Vagina (tissue), 2 donors: ENCODE measurements at regions not wholly inside any gene's neighbourhood (a gene's known extent, or its start where the extent isn't known, plus 50 kb on each side); places are given as distances from the start of the nearest gene placed in this dataset.

Experiments used
- DNase-seq, 2 donors: peaks; one replicate each; pipeline ENCODE4 v3.0.0-alpha.2; 2017; ENCODE audit errors: extremely low spot score in 2 of 2
- H3K27ac ChIP-seq: fragments of 200-600 bp; sonication (generic); one replicate; pipeline ENCODE4 v1.5.1; 2019
- H3K27me3 ChIP-seq: fragments of 200-600 bp; sonication (generic); one replicate; pipeline ENCODE4 v1.5.1; 2019
- H3K36me3 ChIP-seq, 2 donors: fragments of 200-600 bp; sonication (generic); one replicate each; pipeline ENCODE4 v1.5.1; 2017 to 2019
- H3K4me1 ChIP-seq: fragments of 200-600 bp; sonication (generic); one replicate; pipeline ENCODE4 v1.5.1; 2019
- H3K4me3 ChIP-seq, 2 donors: fragments of 200-600 bp; sonication (generic); 1 replicate in 1 of 2; 2 replicates in 1 of 2; pipeline ENCODE4 v1.5.1; 2016 to 2019
- H3K9me3 ChIP-seq: fragments of 200-600 bp; sonication (generic); one replicate; pipeline ENCODE4 v1.5.1; 2019
- POLR2A ChIP-seq, 2 donors: fragments of 450-650 bp; IDR thresholded peaks; one replicate each; pipeline ENCODE4 v1.6.1; 2017; ENCODE audit warnings: antibody characterized with exemption in 2 of 2, mild to moderate bottlenecking in 2 of 2, moderate library complexity in 2 of 2
- POLR2AphosphoS5 ChIP-seq, 2 donors: sonication (generic); formaldehyde crosslinking; IDR thresholded peaks; one replicate each; pipeline ENCODE4 v1.9.0; 2017; ENCODE audit warnings: antibody characterized with exemption in 2 of 2, mild to moderate bottlenecking in 2 of 2, low read depth in 1 of 2; ENCODE audit not compliant: insufficient read depth in 1 of 2
- intact Hi-C: fragments of 100-400 bp; cut with DNase I; formaldehyde crosslinking; loops from one replicate; pipeline ENCODE4 v1.15.1; 2023
- TF ChIP-seq, protein P1 (sequence below), 3 experiments: fragments of 450-650 bp in 2 of 3; fragments of 200-600 bp in 1 of 3; sonication (generic) in 1 of 3; IDR thresholded peaks; one replicate each; pipeline ENCODE4 v1.5.1; 2017 to 2019; ENCODE audit warnings: antibody characterized with exemption in 3 of 3, mild to moderate bottlenecking in 2 of 3, moderate library complexity in 2 of 3

DNA sequence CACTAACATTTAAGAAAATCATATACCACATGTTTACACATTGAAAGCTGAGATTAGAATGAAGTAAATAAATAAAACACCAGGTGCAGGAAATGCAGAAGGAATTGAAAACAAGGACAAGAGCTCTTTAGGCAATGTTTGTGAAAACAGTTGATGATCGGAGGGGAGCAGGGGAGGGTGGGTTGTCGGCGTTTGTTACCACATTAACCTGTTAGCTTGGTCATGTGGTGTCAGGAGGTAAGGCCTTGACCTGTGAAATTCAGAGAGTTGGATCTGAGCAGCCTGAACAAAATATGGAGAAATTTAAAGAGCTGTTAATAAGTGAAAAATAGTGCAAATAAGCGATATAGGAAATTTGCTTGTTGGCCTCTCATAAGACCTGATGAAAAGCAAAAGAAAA, 759.9 kb downstream of the PDHA2 start:
- Histone ChIP-seq H3K4me1 (no peaks in the 10 kb centered on the region), H3K4me3 (no peak overlapping the region), H3K9me3 (no peaks in the 10 kb centered on the region), H3K27ac (no peak overlapping the region), H3K36me3 (no peaks in the 10 kb centered on the region), H3K27me3 (no peaks in the 10 kb centered on the region)
- no peak for TF ChIP-seq POLR2A (IDR thresholded peaks at IDR 0.05)
- TF ChIP-seq POLR2AphosphoS5 (IDR thresholded peaks at IDR 0.05; ENCODE audit: insufficient read depth in 1 of 2, low read depth in 1 of 2): no peak
- TF ChIP-seq, protein P1, sequence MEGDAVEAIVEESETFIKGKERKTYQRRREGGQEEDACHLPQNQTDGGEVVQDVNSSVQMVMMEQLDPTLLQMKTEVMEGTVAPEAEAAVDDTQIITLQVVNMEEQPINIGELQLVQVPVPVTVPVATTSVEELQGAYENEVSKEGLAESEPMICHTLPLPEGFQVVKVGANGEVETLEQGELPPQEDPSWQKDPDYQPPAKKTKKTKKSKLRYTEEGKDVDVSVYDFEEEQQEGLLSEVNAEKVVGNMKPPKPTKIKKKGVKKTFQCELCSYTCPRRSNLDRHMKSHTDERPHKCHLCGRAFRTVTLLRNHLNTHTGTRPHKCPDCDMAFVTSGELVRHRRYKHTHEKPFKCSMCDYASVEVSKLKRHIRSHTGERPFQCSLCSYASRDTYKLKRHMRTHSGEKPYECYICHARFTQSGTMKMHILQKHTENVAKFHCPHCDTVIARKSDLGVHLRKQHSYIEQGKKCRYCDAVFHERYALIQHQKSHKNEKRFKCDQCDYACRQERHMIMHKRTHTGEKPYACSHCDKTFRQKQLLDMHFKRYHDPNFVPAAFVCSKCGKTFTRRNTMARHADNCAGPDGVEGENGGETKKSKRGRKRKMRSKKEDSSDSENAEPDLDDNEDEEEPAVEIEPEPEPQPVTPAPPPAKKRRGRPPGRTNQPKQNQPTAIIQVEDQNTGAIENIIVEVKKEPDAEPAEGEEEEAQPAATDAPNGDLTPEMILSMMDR (IDR thresholded peaks at IDR 0.05): no peak
- no peak for DNase-seq
- intact Hi-C loops: no loop called here

DNA sequence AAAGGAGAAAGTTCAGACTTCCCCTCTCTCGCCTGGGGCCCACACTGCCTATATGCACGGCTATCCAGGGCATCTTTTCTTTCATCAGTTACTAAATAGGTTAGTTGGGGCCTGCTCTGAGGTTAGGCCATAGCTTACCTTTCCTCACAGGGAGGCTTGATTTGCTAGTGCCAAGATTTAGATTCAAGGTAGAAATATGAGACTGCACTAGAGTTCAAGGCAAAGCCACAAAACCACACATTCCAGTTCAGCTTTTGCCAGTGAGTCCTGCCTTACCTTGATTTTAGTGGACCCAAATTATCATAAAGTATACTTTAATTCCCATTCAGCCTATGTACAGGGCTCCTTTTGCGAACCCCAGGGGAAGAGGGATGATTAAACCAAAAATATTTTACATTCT, 762.8 kb downstream of the PDHA2 start:
- Histone ChIP-seq H3K27me3 (no peaks in the 10 kb centered on the region), H3K27ac (no peak overlapping the region), H3K36me3 (no peaks in the 10 kb centered on the region), H3K9me3 (no peaks in the 10 kb centered on the region), H3K4me3 (no peak overlapping the region), H3K4me1 (no peaks in the 10 kb centered on the region)
- DNase-seq: no peak
- TF ChIP-seq POLR2A (IDR thresholded peaks at IDR 0.05) (no peak), POLR2AphosphoS5 (IDR thresholded peaks at IDR 0.05; ENCODE audit: insufficient read depth in 1 of 2, low read depth in 1 of 2) (no peak)
- TF ChIP-seq, protein P1 (IDR thresholded peaks at IDR 0.05): no peak
- intact Hi-C loops: no loop called here

DNA sequence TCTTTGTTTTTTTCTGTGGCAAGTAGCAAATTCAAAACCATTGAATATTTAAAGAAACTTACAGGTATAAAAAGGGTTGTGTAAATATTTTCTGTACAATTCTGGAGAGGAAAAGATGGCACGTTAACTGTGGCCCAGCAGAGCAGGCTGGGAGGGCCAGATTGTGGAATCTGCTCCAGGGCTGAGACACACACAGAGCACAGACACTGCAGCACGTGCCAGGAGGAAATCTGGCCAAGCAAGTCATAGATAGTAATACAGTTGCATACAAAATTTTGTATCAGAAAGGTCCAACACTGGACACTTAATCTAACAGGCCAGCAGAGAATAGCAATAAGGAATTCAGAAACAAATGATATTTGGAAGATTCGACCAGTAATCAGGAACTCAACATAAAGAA, 763.7 kb downstream of the PDHA2 start:
- no peak for TF ChIP-seq POLR2AphosphoS5 (IDR thresholded peaks at IDR 0.05; ENCODE audit: insufficient read depth in 1 of 2, low read depth in 1 of 2)
- TF ChIP-seq, protein P1 (IDR thresholded peaks at IDR 0.05): no peak
- TF ChIP-seq POLR2A (IDR thresholded peaks at IDR 0.05): no peak
- Histone ChIP-seq H3K27me3 (no peaks in the 10 kb centered on the region), H3K27ac (no peak overlapping the region), H3K4me1 (no peaks in the 10 kb centered on the region), H3K9me3 (no peaks in the 10 kb centered on the region), H3K36me3 (no peaks in the 10 kb centered on the region), H3K4me3 (no peak overlapping the region)
- no peak for DNase-seq
- intact Hi-C loops: no loop called here

DNA sequence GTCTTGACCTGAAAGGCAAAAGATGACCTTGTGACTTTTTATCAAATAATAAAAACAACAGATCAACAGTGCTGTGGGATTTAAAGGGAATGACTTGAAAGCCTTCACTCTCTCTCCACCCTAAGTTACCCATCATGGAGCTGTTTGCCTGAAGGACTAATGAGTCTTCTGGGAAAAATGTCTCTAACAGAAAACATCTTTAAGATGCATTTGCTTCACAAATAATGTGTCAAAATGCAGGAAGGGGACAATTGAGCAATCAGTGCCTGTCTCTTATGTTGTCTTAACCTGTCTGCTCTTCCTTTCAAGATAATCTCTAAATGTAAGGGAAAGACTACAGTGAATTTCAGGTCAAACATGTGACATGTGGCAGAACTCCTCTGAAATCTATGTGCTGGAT, 766.6 kb downstream of the PDHA2 start:
- no peaks in the 10 kb centered on the region for H3K9me3 ChIP-seq
- no peak overlapping the region for H3K4me3 ChIP-seq
- TF ChIP-seq POLR2A (IDR thresholded peaks at IDR 0.05) (no peak), POLR2AphosphoS5 (IDR thresholded peaks at IDR 0.05; ENCODE audit: insufficient read depth in 1 of 2, low read depth in 1 of 2) (no peak)
- TF ChIP-seq, protein P1 (IDR thresholded peaks at IDR 0.05): no peak
- intact Hi-C loops: no loop called here
- no peak overlapping the region for H3K27ac ChIP-seq
- no peak for DNase-seq
- no peaks in the 10 kb centered on the region for H3K36me3 ChIP-seq
- no peaks in the 10 kb centered on the region for H3K4me1 ChIP-seq
- no peaks in the 10 kb centered on the region for H3K27me3 ChIP-seq

DNA sequence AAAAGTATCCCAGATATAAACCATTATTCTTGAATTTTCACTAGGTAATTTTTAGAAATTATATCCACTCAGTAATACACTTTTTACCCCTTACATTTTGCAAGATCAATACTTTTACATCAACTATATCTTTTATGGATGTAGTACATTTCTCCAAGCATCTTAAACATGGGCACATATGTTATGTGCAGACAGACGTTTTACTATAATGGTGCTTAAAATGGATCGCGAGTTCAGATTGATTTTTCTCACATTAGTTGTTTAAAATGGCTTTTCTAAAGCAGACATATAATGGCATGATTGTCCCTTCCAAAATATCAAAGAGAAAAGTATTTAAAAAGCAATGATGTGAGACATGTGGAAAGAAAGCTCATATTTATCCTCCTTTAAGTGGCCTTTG, 786.1 kb downstream of the PDHA2 start:
- no peak for DNase-seq
- Histone ChIP-seq H3K27me3 (no peaks in the 10 kb centered on the region), H3K9me3 (no peaks in the 10 kb centered on the region), H3K4me3 (no peak overlapping the region), H3K27ac (no peak overlapping the region), H3K36me3 (no peaks in the 10 kb centered on the region), H3K4me1 (no peaks in the 10 kb centered on the region)
- intact Hi-C loops: no loop called here
- no peak for TF ChIP-seq POLR2A (IDR thresholded peaks at IDR 0.05)
- TF ChIP-seq, protein P1 (IDR thresholded peaks at IDR 0.05): no peak
- TF ChIP-seq POLR2AphosphoS5 (IDR thresholded peaks at IDR 0.05; ENCODE audit: insufficient read depth in 1 of 2, low read depth in 1 of 2): no peak
